GM12878 (cell line): ENCODE measurements at regions not wholly inside any gene's neighbourhood (a gene's known extent, or its start where the extent isn't known, plus 50 kb on each side); places are given as distances from the start of the nearest gene placed in this dataset.

Experiments used
- ATAC-seq: fragments of 200-7000 bp; cut with Tn5 transposase; 3 replicates; pipeline ENCODE4 v1.9.1; 2020; ENCODE audit warnings: mild to moderate bottlenecking, moderate library complexity
- BruUV-seq: library from RNA; stranded (reverse); fragments of 400-500 nt; replicated peaks from 2 replicates; lab custom pipeline; 2021; lab: Mats Ljungman, UMichigan
- CTCF ChIA-PET: fragments of 300-600 bp; sonication (Branson Sonifier 250); formaldehyde crosslinking; extraction: SDS; loops from one replicate; lab custom pipeline; 2021; ENCODE audit warnings: inconsistent platforms; lab: Yijun Ruan, JAX
- POLR2A ChIA-PET: fragments of 350-600 bp; formaldehyde crosslinking; extraction: SDS; loops from one replicate; lab custom pipeline; 2021; ENCODE audit warnings: inconsistent platforms; lab: Charles Lee
- RAD21 ChIA-PET: fragments of 300-600 bp; sonication (Branson Sonifier 250); formaldehyde crosslinking; loops from one replicate; lab custom pipeline; 2023; ENCODE audit warnings: antibody characterized with exemption; ENCODE audit not compliant: unreplicated experiment; lab: Charles Lee
- SMC1A ChIA-PET: fragments of 300-600 bp; sonication (Branson Sonifier 250); formaldehyde crosslinking; loops from one replicate; lab custom pipeline; 2023; ENCODE audit not compliant: unreplicated experiment, uncharacterized antibody; lab: Charles Lee
- DNase-seq: peaks from one replicate; pipeline ENCODE4 v3.0.0-alpha.2; 2011; ENCODE audit warnings: low read depth, low spot score
- FAIRE-seq: peaks from 3 replicates; lab custom pipeline; 2011; peaks lifted over from hg19 to GRCh38; lab: Jason Lieb, UNC
- H2AFZ ChIP-seq: 2 replicates; pipeline ENCODE4 v1.6.0; 2011; ENCODE audit warnings: low read depth, low read length, control low read depth; ENCODE audit not compliant: control insufficient read depth
- H3K27ac ChIP-seq: 2 replicates; pipeline ENCODE4 v1.5.1; 2011; ENCODE audit warnings: control low read depth; ENCODE audit not compliant: control insufficient read depth, insufficient read depth
- H3K27me3 ChIP-seq, 2 experiments: replicated peaks in 1 of 2; 2 replicates each; pipeline versions ENCODE4 v1.6.0 to v1.6.1; 2011; ENCODE audit warnings: low read length in 1 of 2; ENCODE audit not compliant: control insufficient read depth in 2 of 2, insufficient read depth in 2 of 2
- H3K36me3 ChIP-seq, 2 experiments: 2 replicates each; pipeline ENCODE4 v1.5.1; 2011; ENCODE audit warnings: low read length in 1 of 2; ENCODE audit not compliant: control insufficient read depth in 2 of 2, insufficient read depth in 2 of 2
- H3K4me1 ChIP-seq: 2 replicates; pipeline ENCODE4 v1.6.1; 2011; ENCODE audit warnings: mild to moderate bottlenecking, low read length, moderate library complexity, mixed read lengths; ENCODE audit not compliant: control insufficient read depth, insufficient read depth
- H3K4me2 ChIP-seq: 2 replicates; pipeline ENCODE4 v1.6.0; 2011; ENCODE audit warnings: control low read depth; ENCODE audit not compliant: control insufficient read depth, insufficient read depth
- H3K4me3 ChIP-seq: fragments of 200-600 bp; sonication (generic); 2 replicates; pipeline ENCODE4 v1.5.1; 2016
- H3K79me2 ChIP-seq: 2 replicates; pipeline ENCODE4 v1.6.0; 2011; ENCODE audit warnings: low read length; ENCODE audit not compliant: control insufficient read depth, insufficient read depth
- H3K9ac ChIP-seq: 2 replicates; pipeline ENCODE4 v1.8.0; 2011; ENCODE audit warnings: low read length, control low read depth, mixed read lengths; ENCODE audit not compliant: control insufficient read depth, insufficient read depth
- H3K9me3 ChIP-seq: replicated peaks from 3 replicates; pipeline ENCODE4 v1.5.1; 2011; ENCODE audit warnings: mild to moderate bottlenecking, low read length; ENCODE audit not compliant: control insufficient read depth, insufficient read depth
- H4K20me1 ChIP-seq: 2 replicates; pipeline ENCODE4 v1.6.0; 2011; ENCODE audit not compliant: control insufficient read depth, insufficient read depth
- PAX5 ChIP-seq: IDR thresholded peaks from 2 replicates; pipeline ENCODE4 v1.6.1; 2011; ENCODE audit warnings: low read depth, low read length, borderline replicate concordance
- PML ChIP-seq: IDR thresholded peaks from 2 replicates; pipeline ENCODE4 v1.6.1; 2012; ENCODE audit warnings: low read length, inconsistent platforms
- POLR2AphosphoS2 ChIP-seq: IDR thresholded peaks from 2 replicates; pipeline ENCODE4 v1.6.1; 2011; ENCODE audit warnings: low read depth, mild to moderate bottlenecking, low read length, improper control_type of control experiment, moderate library complexity
- POLR2AphosphoS5 ChIP-seq: IDR thresholded peaks from 2 replicates; pipeline ENCODE4 v1.6.1; 2011; ENCODE audit warnings: mild to moderate bottlenecking, low read length, inconsistent platforms
- SKIL ChIP-seq: fragments of 450-650 bp; IDR thresholded peaks from 2 replicates; pipeline ENCODE4 v1.6.1; 2017; ENCODE audit warnings: mild to moderate bottlenecking, low read depth, inconsistent platforms; ENCODE audit not compliant: poor library complexity, severe bottlenecking
- SMC3 ChIP-seq: IDR thresholded peaks from 2 replicates; pipeline ENCODE4 v1.6.1; 2011; ENCODE audit warnings: low read length, improper control_type of control experiment, borderline replicate concordance
- STAT1 ChIP-seq: fragments of 450-650 bp; conservative IDR thresholded peaks from 2 replicates; pipeline ENCODE4 v1.6.1; 2014; ENCODE audit warnings: antibody characterized with exemption, mild to moderate bottlenecking
- ZNF217 ChIP-seq: fragments of 450-650 bp; IDR thresholded peaks from 2 replicates; pipeline ENCODE4 v1.6.1; 2017; ENCODE audit warnings: antibody characterized with exemption, mild to moderate bottlenecking
- ZNF622 ChIP-seq: fragments of 450-650 bp; IDR thresholded peaks from 2 replicates; pipeline ENCODE4 v1.6.1; 2017; ENCODE audit warnings: mild to moderate bottlenecking, inconsistent platforms
- ZNF687 ChIP-seq: fragments of 450-650 bp; IDR thresholded peaks from 2 replicates; pipeline ENCODE4 v1.6.1; 2017; ENCODE audit warnings: mild to moderate bottlenecking, moderate library complexity
- WGBS: methylation state at CpG from one replicate; pipeline ENCODE4 v1.1.6; 2016; ENCODE audit warnings: low lambda C conversion rate; ENCODE audit not compliant: insufficient replicate concordance, insufficient coverage; ENCODE audit errors: missing lambda C conversion rate; 5-methylcytosine and 5-hydroxymethylcytosine counted together
- in situ Hi-C: fragments of 300-500 bp; cut with MboI; formaldehyde crosslinking; loops from 9 replicates; pipeline ENCODE4 v1.14.3; 2018; ENCODE audit warnings: mixed read lengths
- intact Hi-C: fragments of 100-400 bp; cut with micrococcal nuclease; formaldehyde crosslinking; loops from one replicate; pipeline ENCODE4 v1.14.2; 2022; ENCODE audit not compliant: unreplicated experiment

GRCh38 chr5:39539470-39539869 lies 114.7 kb upstream of the DAB2 start:
- Histone ChIP-seq H3K9me3 (no peaks in the 10 kb centered on the region), H3K27me3 (peaks cover 0 to 3% of the 10 kb centered on the region in 2 experiments; a peak in 1 of 4 replicates), H3K9ac (no peak overlapping the region), H4K20me1 (no peaks in the 10 kb centered on the region), H3K4me3 (no peak overlapping the region), H3K27ac (no peak overlapping the region), H3K4me2 (no peak overlapping the region), H3K79me2 (no peaks in the 10 kb centered on the region), H3K4me1 (no peaks in the 10 kb centered on the region), H2AFZ (no peak overlapping the region), H3K36me3 (no peaks in the 10 kb centered on the region)
- no TSS peak for BruUV-seq
- DNase-seq (no peak), FAIRE-seq (no peak), ATAC-seq (no peak)
- ChIA-PET CTCF (interaction anchor here (0.9 kb wide), 1 partner anchor 163 kb away, joined by 6 read pairs; no protein-coding TSS in a partner anchor), RAD21 (no interaction called here), POLR2A (no interaction called here), SMC1A (interaction anchor here (1.3 kb wide), 1 partner anchor 160 kb away, joined by 3 read pairs; no protein-coding TSS in a partner anchor)
- TF ChIP-seq SMC3 (no peak), POLR2AphosphoS5 (no peak), ZNF622 (no peak), ZNF217 (no peak), SKIL (no peak), PAX5 (no peak)
- intact Hi-C loops = no loop called here
- in situ Hi-C loops = no loop called here
- 36% methylated on average over 3 of the region's 3 CpGs for WGBS

- H3K4me3 ChIP-seq = no peak overlapping the region
- no peak overlapping the region for H3K4me2 ChIP-seq
- H3K79me2 ChIP-seq = no peaks in the 10 kb centered on the region
- ChIA-PET CTCF (interaction anchor here (0.8 to 2.1 kb wide), 3 partner anchors 13 to 317 kb away, joined by 4 to 6 read pairs (median 5); no protein-coding TSS in a partner anchor), POLR2A (no interaction called here), RAD21 (no interaction called here), SMC1A (no interaction called here)
- H3K27ac ChIP-seq = no peak overlapping the region
- no peaks in the 10 kb centered on the region for H4K20me1 ChIP-seq
- H3K9me3 ChIP-seq = no peaks in the 10 kb centered on the region
- 62% methylated on average over 3 of the region's 3 CpGs for WGBS
- no peak for FAIRE-seq
- no peak for DNase-seq
- intact Hi-C loops = no loop called here
- no peaks in the 10 kb centered on the region for H3K27me3 ChIP-seq
- no TSS peak for BruUV-seq
- ATAC-seq = no peak
- H3K4me1 ChIP-seq = no peaks in the 10 kb centered on the region
- in situ Hi-C loops = no loop called here
- no peak overlapping the region for H3K9ac ChIP-seq
- H3K36me3 ChIP-seq = no peaks in the 10 kb centered on the region
- H2AFZ ChIP-seq = no peak overlapping the region
- TF ChIP-seq POLR2AphosphoS2 (no peak), ZNF687 (no peak), STAT1 (no peak), PML (no peak)
Measured at GRCh38 chr5:39534690-39535089, 109.9 kb upstream of the DAB2 start.
